MV-4-11 (cell line): ENCODE measurements at regions not wholly inside any gene's neighbourhood (a gene's known extent, or its start where the extent isn't known, plus 50 kb on each side); places are given as distances from the start of the nearest gene placed in this dataset.

Experiments used
- DNase-seq: peaks from one replicate; lab custom pipeline; 2025; lab: John Stamatoyannopoulos, UW

- DNase-seq, result no peak
These were observed 272.5 kb downstream of the GALR1 start for GRCh38 chr18:77522051-77522675.

- no peak for DNase-seq
These were observed 275.3 kb downstream of the GALR1 start for GRCh38 chr18:77524909-77525308.

GRCh38 chr18:77526962-77527361, 277.3 kb downstream of the GALR1 start:
- DNase-seq, result no peak

- peak; percentile 90 for DNase-seq
These were observed 279.2 kb downstream of the GALR1 start for GRCh38 chr18:77528872-77529271.

- peak; percentile 13 for DNase-seq
These were observed 280.0 kb downstream of the GALR1 start for GRCh38 chr18:77529492-77530176.

- DNase-seq, result no peak
These were observed 281.1 kb downstream of the GALR1 start for GRCh38 chr18:77530732-77531131.

GRCh38 chr18:77539860-77540259, 290.2 kb downstream of the GALR1 start:
- DNase-seq, result no peak

GRCh38 chr18:77544792-77545191, 295.1 kb downstream of the GALR1 start:
- DNase-seq, result no peak

- no peak for DNase-seq
These were observed 298.1 kb downstream of the GALR1 start for GRCh38 chr18:77547757-77548156.

- DNase-seq, result no peak
These were observed 299.3 kb downstream of the GALR1 start for GRCh38 chr18:77548790-77549420.

GRCh38 chr18:77550625-77551024, 301.0 kb downstream of the GALR1 start:
- DNase-seq, result no peak

GRCh38 chr18:77551055-77551454, 301.4 kb downstream of the GALR1 start:
- DNase-seq, result no peak

- no peak for DNase-seq
These were observed 303.3 kb downstream of the GALR1 start for GRCh38 chr18:77552945-77553344.

GRCh38 chr18:77554061-77554460, 304.4 kb downstream of the GALR1 start:
- DNase-seq, result no peak

- no peak for DNase-seq
These were observed 307.5 kb downstream of the GALR1 start for GRCh38 chr18:77557046-77557587.

GRCh38 chr18:77559274-77559910, 309.7 kb downstream of the GALR1 start:
- no peak for DNase-seq

- DNase-seq, result no peak
These were observed 310.8 kb downstream of the GALR1 start for GRCh38 chr18:77560341-77560992.

- no peak for DNase-seq
These were observed 317.0 kb downstream of the GALR1 start for GRCh38 chr18:77566604-77567003.

- no peak for DNase-seq
These were observed 317.6 kb downstream of the GALR1 start for GRCh38 chr18:77567205-77567604.

- no peak for DNase-seq
These were observed 322.1 kb downstream of the GALR1 start for GRCh38 chr18:77571743-77572142.

GRCh38 chr18:77572537-77572936, 322.9 kb downstream of the GALR1 start:
- DNase-seq, result no peak

GRCh38 chr18:77573571-77573970, 323.9 kb downstream of the GALR1 start:
- no peak for DNase-seq
